Activated naive CD8-positive, alpha-beta T cell treated with anti-CD3 and anti-CD28 coated beads, Interleukin-2, amount 10 ng/mL, durations not matched to agents 7 days and 5 days (primary cell): ENCODE measurements at regions not wholly inside any gene's neighbourhood (a gene's known extent, or its start where the extent isn't known, plus 50 kb on each side); places are given as distances from the start of the nearest gene placed in this dataset.
"Not testable (repeated sequence)": the region's sequence is repeated elsewhere in the genome, so short reads cannot be mapped to it uniquely, and the experiment has no call there.

Source experiments
- ATAC-seq: fragments of 150-1000 bp; cut with Tn5 transposase; one replicate; pipeline ENCODE4 v1.10.0; 2021; ENCODE audit warnings: low read depth, moderate library complexity
- POLR2A ChIA-PET: fragments of 350-600 bp; sonication (Branson Sonifier 250); formaldehyde crosslinking; loops from one replicate; lab custom pipeline; 2021; ENCODE audit warnings: antibody characterized with exemption; lab: Charles Lee
- DNase-seq: peaks from one replicate; pipeline ENCODE4 v3.0.0; 2021
- H3K27ac Mint-ChIP-seq: one replicate; pipeline ENCODE4 v1.8.0; 2022; ENCODE audit warnings: mild to moderate bottlenecking, mixed read lengths
- H3K27me3 Mint-ChIP-seq: one replicate; pipeline ENCODE4 v1.8.0; 2022; ENCODE audit warnings: mild to moderate bottlenecking, moderate library complexity, mixed read lengths
- H3K36me3 Mint-ChIP-seq: one replicate; pipeline ENCODE4 v1.8.0; 2021; ENCODE audit warnings: mild to moderate bottlenecking, mixed read lengths
- H3K4me1 Mint-ChIP-seq: one replicate; pipeline ENCODE4 v1.8.0; 2021; ENCODE audit warnings: mixed read lengths
- H3K4me3 Mint-ChIP-seq: one replicate; pipeline ENCODE4 v1.8.0; 2022; ENCODE audit warnings: mild to moderate bottlenecking, moderate library complexity, mixed read lengths
- H3K9me3 Mint-ChIP-seq: one replicate; pipeline ENCODE4 v1.8.0; 2021; ENCODE audit warnings: mixed read lengths

GRCh38 chr10:130341356-130341755 lies 205.2 kb downstream of the GLRX3 start:
- DNase-seq (no peak), ATAC-seq (no peak)
- H3K27ac Mint-ChIP-seq = no peak overlapping the region
- no peak overlapping the region for H3K4me3 Mint-ChIP-seq
- H3K27me3 Mint-ChIP-seq = no peaks in the 10 kb centered on the region
- H3K36me3 Mint-ChIP-seq = no peaks in the 10 kb centered on the region
- no peaks in the 10 kb centered on the region for H3K4me1 Mint-ChIP-seq
- POLR2A ChIA-PET = no interaction called here
- H3K9me3 Mint-ChIP-seq = no peaks in the 10 kb centered on the region

GRCh38 chr10:130345728-130346127 lies 209.5 kb downstream of the GLRX3 start:
- POLR2A ChIA-PET = no interaction called here
- Mint-ChIP-seq H3K27me3 (peaks cover 3% of the 10 kb centered on the region), H3K9me3 (peaks cover 4% of the 10 kb centered on the region), H3K4me3 (no peak overlapping the region), H3K4me1 (no peaks in the 10 kb centered on the region), H3K27ac (no peak overlapping the region), H3K36me3 (no peaks in the 10 kb centered on the region)
- no peak for DNase-seq
- ATAC-seq = no peak

- Mint-ChIP-seq H3K36me3 (no peaks in the 10 kb centered on the region), H3K4me1 (no peaks in the 10 kb centered on the region), H3K4me3 (no peak overlapping the region), H3K27ac (no peak overlapping the region), H3K9me3 (peaks cover 4% of the 10 kb centered on the region), H3K27me3 (peaks cover 3% of the 10 kb centered on the region)
- POLR2A ChIA-PET = no interaction called here
- DNase-seq (no peak), ATAC-seq (no peak)
Measured at GRCh38 chr10:130350996-130351395, 214.8 kb downstream of the GLRX3 start.

- POLR2A ChIA-PET = no interaction called here
- Mint-ChIP-seq H3K27me3 (peaks cover 3% of the 10 kb centered on the region), H3K9me3 (peaks cover 4% of the 10 kb centered on the region), H3K4me3 (no peak overlapping the region), H3K4me1 (no peaks in the 10 kb centered on the region), H3K27ac (no peak overlapping the region), H3K36me3 (no peaks in the 10 kb centered on the region)
- DNase-seq (no peak), ATAC-seq (no peak)
Measured at GRCh38 chr10:130351466-130352290, 215.5 kb downstream of the GLRX3 start.

GRCh38 chr10:130352291-130352645 lies 216.1 kb downstream of the GLRX3 start:
- ATAC-seq = no peak
- no peak for DNase-seq
- H3K27ac Mint-ChIP-seq = no peak overlapping the region
- H3K9me3 Mint-ChIP-seq = peaks cover 4% of the 10 kb centered on the region
- no peaks in the 10 kb centered on the region for H3K4me1 Mint-ChIP-seq
- H3K4me3 Mint-ChIP-seq = no peak overlapping the region
- POLR2A ChIA-PET = no interaction called here
- H3K36me3 Mint-ChIP-seq = no peaks in the 10 kb centered on the region
- H3K27me3 Mint-ChIP-seq = peaks cover 3% of the 10 kb centered on the region

GRCh38 chr10:130353928-130354572 lies 217.9 kb downstream of the GLRX3 start:
- H3K4me3 Mint-ChIP-seq = no peak overlapping the region
- H3K9me3 Mint-ChIP-seq = peaks cover 3% of the 10 kb centered on the region
- H3K4me1 Mint-ChIP-seq = no peaks in the 10 kb centered on the region
- ATAC-seq = no peak
- H3K36me3 Mint-ChIP-seq = no peaks in the 10 kb centered on the region
- POLR2A ChIA-PET = no interaction called here
- H3K27ac Mint-ChIP-seq = no peak overlapping the region
- DNase-seq = no peak
- H3K27me3 Mint-ChIP-seq = no peaks in the 10 kb centered on the region

- DNase-seq = no peak
- POLR2A ChIA-PET = no interaction called here
Measured at GRCh38 chr10:130354573-130354954, 218.4 kb downstream of the GLRX3 start.

GRCh38 chr10:130354976-130355795 lies 219.0 kb downstream of the GLRX3 start:
- H3K9me3 Mint-ChIP-seq = peaks cover 2% of the 10 kb centered on the region
- ATAC-seq (no peak), DNase-seq (no peak)
- H3K27me3 Mint-ChIP-seq = no peaks in the 10 kb centered on the region
- no peaks in the 10 kb centered on the region for H3K4me1 Mint-ChIP-seq
- H3K36me3 Mint-ChIP-seq = no peaks in the 10 kb centered on the region
- H3K4me3 Mint-ChIP-seq = no peak overlapping the region
- POLR2A ChIA-PET = no interaction called here
- H3K27ac Mint-ChIP-seq = no peak overlapping the region

More at GRCh38 chr10:130354573-130354954, 218.4 kb downstream of the GLRX3 start:
- Mint-ChIP-seq H3K4me3 (no peak overlapping the region), H3K36me3 (no peaks in the 10 kb centered on the region), H3K4me1 (no peaks in the 10 kb centered on the region), H3K27ac (no peak overlapping the region), H3K9me3 (peaks cover 2% of the 10 kb centered on the region), H3K27me3 (no peaks in the 10 kb centered on the region)
- ATAC-seq = no peak

GRCh38 chr10:130356429-130356828 lies 220.2 kb downstream of the GLRX3 start:
- H3K4me3 Mint-ChIP-seq, DNase-seq, H3K27me3 Mint-ChIP-seq, H3K9me3 Mint-ChIP-seq, H3K27ac Mint-ChIP-seq, POLR2A ChIA-PET, H3K4me1 Mint-ChIP-seq, H3K36me3 Mint-ChIP-seq, ATAC-seq: not testable (repeated sequence)

GRCh38 chr10:130357226-130357625 lies 221.0 kb downstream of the GLRX3 start:
- H3K4me3 Mint-ChIP-seq = no peak overlapping the region
- POLR2A ChIA-PET = no interaction called here
- no peaks in the 10 kb centered on the region for H3K4me1 Mint-ChIP-seq
- no peaks in the 10 kb centered on the region for H3K27me3 Mint-ChIP-seq
- peaks cover 2% of the 10 kb centered on the region for H3K9me3 Mint-ChIP-seq
- no peaks in the 10 kb centered on the region for H3K36me3 Mint-ChIP-seq
- ATAC-seq (no peak), DNase-seq (no peak)
- H3K27ac Mint-ChIP-seq = no peak overlapping the region

- POLR2A ChIA-PET = no interaction called here
- ATAC-seq (no peak), DNase-seq (no peak)
- Mint-ChIP-seq H3K4me1 (no peaks in the 10 kb centered on the region), H3K27ac (no peak overlapping the region), H3K4me3 (no peak overlapping the region), H3K9me3 (peaks cover 2% of the 10 kb centered on the region), H3K36me3 (no peaks in the 10 kb centered on the region), H3K27me3 (no peaks in the 10 kb centered on the region)
Measured at GRCh38 chr10:130357951-130358350, 221.8 kb downstream of the GLRX3 start.

- Mint-ChIP-seq H3K4me3 (no peak overlapping the region), H3K4me1 (no peaks in the 10 kb centered on the region), H3K27me3 (no peaks in the 10 kb centered on the region), H3K9me3 (peaks cover 2% of the 10 kb centered on the region), H3K27ac (no peak overlapping the region), H3K36me3 (no peaks in the 10 kb centered on the region)
- DNase-seq (no peak), ATAC-seq (no peak)
- POLR2A ChIA-PET = no interaction called here
Measured at GRCh38 chr10:130358981-130359650, 222.9 kb downstream of the GLRX3 start.

- Mint-ChIP-seq H3K9me3 (peaks cover 2% of the 10 kb centered on the region), H3K36me3 (no peaks in the 10 kb centered on the region), H3K4me3 (no peak overlapping the region), H3K4me1 (no peaks in the 10 kb centered on the region), H3K27me3 (no peaks in the 10 kb centered on the region), H3K27ac (no peak overlapping the region)
- DNase-seq = no peak
- POLR2A ChIA-PET = no interaction called here
- no peak for ATAC-seq
Measured at GRCh38 chr10:130359711-130360110, 223.5 kb downstream of the GLRX3 start.
